ENCODE measurements at regions not wholly inside any gene's neighbourhood (a gene's known extent, or its start where the extent isn't known, plus 50 kb on each side); places are given as distances from the start of the nearest gene placed in this dataset.
"Not testable (repeated sequence)": the region's sequence is repeated elsewhere in the genome, so short reads cannot be mapped to it uniquely, and the experiment has no call there.

GRCh38 chr4:10837151-10837550 is 152.6 kb upstream of the CLNK start:
- Mint-ChIP-seq H3K36me3 (ENCODE audit: insufficient read depth, unreplicated experiment) (peaks cover 18% of the 10 kb centered on the region), H3K4me3 (ENCODE audit: unreplicated experiment) (no peak overlapping the region), H3K27ac (ENCODE audit: unreplicated experiment) (peak overlapping the region; percentile 15), H3K4me1 (ENCODE audit: low read depth, unreplicated experiment) (peaks cover 32% of the 10 kb centered on the region), H3K27me3 (ENCODE audit: insufficient read depth, unreplicated experiment) (no peaks in the 10 kb centered on the region), H3K9me3 (ENCODE audit: unreplicated experiment) (peaks cover 44% of the 10 kb centered on the region)
- ChIA-PET CTCF (no interaction called here), POLR2A (no interaction called here)
- TF ChIP-seq CTCF (IDR thresholded peaks at IDR 0.05; ENCODE audit: insufficient read depth in 1 of 2, low read depth in 1 of 2, low read length in 1 of 2, severe bottlenecking in 1 of 2, unreplicated experiment in 1 of 2): no peak
- Histone ChIP-seq H3K4me1 (peaks cover 52% of the 10 kb centered on the region), H3K27me3 (replicated peaks; ENCODE audit: control insufficient read depth, insufficient read depth, low read length) (no peaks in the 10 kb centered on the region), H3K36me3 (ENCODE audit: control insufficient read depth, insufficient read depth, low read length) (no peaks in the 10 kb centered on the region; the same call in 1 of the 2 replicates), H3K4me3 (ENCODE audit: low read depth, low read length) (no peak overlapping the region), H3K9me3 (peaks cover 20% of the 10 kb centered on the region)
- intact Hi-C loops (cut with micrococcal nuclease; ENCODE audit: unreplicated experiment): loop anchor here (1.0 to 10.0 kb wide), 2 partner anchors 11 to 588 kb away; partner anchors contain the start of gene HS3ST1
- DNase-seq: no peak
- no TSS peak for BruUV-seq (replicated peaks)

- Mint-ChIP-seq H3K27me3 (ENCODE audit: insufficient read depth, unreplicated experiment) (no peaks in the 10 kb centered on the region), H3K27ac (ENCODE audit: unreplicated experiment) (no peak overlapping the region), H3K9me3 (ENCODE audit: unreplicated experiment) (peaks cover 64% of the 10 kb centered on the region), H3K4me1 (ENCODE audit: low read depth, unreplicated experiment) (peaks cover 41% of the 10 kb centered on the region), H3K36me3 (ENCODE audit: insufficient read depth, unreplicated experiment) (peaks cover 20% of the 10 kb centered on the region), H3K4me3 (ENCODE audit: unreplicated experiment) (no peak overlapping the region)
- ChIA-PET CTCF (no interaction called here), POLR2A (no interaction called here)
- Histone ChIP-seq H3K9me3 (peaks cover 37% of the 10 kb centered on the region), H3K4me1 (peaks cover 52% of the 10 kb centered on the region), H3K4me3 (ENCODE audit: low read depth, low read length) (no peak overlapping the region), H3K27me3 (replicated peaks; ENCODE audit: control insufficient read depth, insufficient read depth, low read length) (no peaks in the 10 kb centered on the region), H3K36me3 (ENCODE audit: control insufficient read depth, insufficient read depth, low read length) (no peaks in the 10 kb centered on the region; the same call in 1 of the 2 replicates)
- no peak for DNase-seq
- no TSS peak for BruUV-seq (replicated peaks)
- no peak for TF ChIP-seq CTCF (IDR thresholded peaks at IDR 0.05; ENCODE audit: insufficient read depth in 1 of 2, low read depth in 1 of 2, low read length in 1 of 2, severe bottlenecking in 1 of 2, unreplicated experiment in 1 of 2)
- intact Hi-C loops (cut with micrococcal nuclease; ENCODE audit: unreplicated experiment): loop anchor here (5.0 to 10.0 kb wide), 2 partner anchors 211 to 592 kb away; partner anchors contain the start of gene HS3ST1
Measured at GRCh38 chr4:10832806-10833628, 148.4 kb upstream of the CLNK start.

- DNase-seq: no peak
- BruUV-seq (replicated peaks): no TSS peak
- Histone ChIP-seq H3K9me3 (peaks cover 37% of the 10 kb centered on the region), H3K4me1 (peaks cover 45% of the 10 kb centered on the region), H3K4me3 (ENCODE audit: low read depth, low read length) (no peak overlapping the region), H3K36me3 (ENCODE audit: control insufficient read depth, insufficient read depth, low read length) (no peaks in the 10 kb centered on the region; the same call in 1 of the 2 replicates), H3K27me3 (replicated peaks; ENCODE audit: control insufficient read depth, insufficient read depth, low read length) (no peaks in the 10 kb centered on the region)
- intact Hi-C loops (cut with micrococcal nuclease; ENCODE audit: unreplicated experiment): loop anchor here (5.0 to 10.0 kb wide), 2 partner anchors 210 to 593 kb away; partner anchors contain the start of gene HS3ST1
- H3K36me3 Mint-ChIP-seq (ENCODE audit: insufficient read depth, unreplicated experiment): peaks cover 16% of the 10 kb centered on the region
- H3K9me3 Mint-ChIP-seq (ENCODE audit: unreplicated experiment): peaks cover 53% of the 10 kb centered on the region
- H3K27me3 Mint-ChIP-seq (ENCODE audit: insufficient read depth, unreplicated experiment): no peaks in the 10 kb centered on the region
- ChIA-PET CTCF (no interaction called here), POLR2A (no interaction called here)
- peak overlapping the region; percentile 18 for H3K4me3 Mint-ChIP-seq (ENCODE audit: unreplicated experiment)
- TF ChIP-seq CTCF (IDR thresholded peaks at IDR 0.05; ENCODE audit: insufficient read depth in 1 of 2, low read depth in 1 of 2, low read length in 1 of 2, severe bottlenecking in 1 of 2, unreplicated experiment in 1 of 2): no peak
- peaks cover 31% of the 10 kb centered on the region for H3K4me1 Mint-ChIP-seq (ENCODE audit: low read depth, unreplicated experiment)
- no peak overlapping the region for H3K27ac Mint-ChIP-seq (ENCODE audit: unreplicated experiment)
Measured at GRCh38 chr4:10831727-10832408, 147.3 kb upstream of the CLNK start.

GRCh38 chr4:10828918-10829538 is 144.5 kb upstream of the CLNK start:
- H3K27me3 ChIP-seq (replicated peaks; ENCODE audit: control insufficient read depth, insufficient read depth, low read length); POLR2A ChIA-PET; H3K27me3 Mint-ChIP-seq (ENCODE audit: insufficient read depth, unreplicated experiment); intact Hi-C loops (cut with micrococcal nuclease; ENCODE audit: unreplicated experiment); H3K36me3 ChIP-seq (ENCODE audit: control insufficient read depth, insufficient read depth, low read length); H3K36me3 Mint-ChIP-seq (ENCODE audit: insufficient read depth, unreplicated experiment); CTCF ChIA-PET: not testable (repeated sequence)
- H3K4me1 ChIP-seq: peaks cover 19% of the 10 kb centered on the region
- peaks cover 22% of the 10 kb centered on the region; the same call in 1 of the 2 replicates for H3K9me3 ChIP-seq
- H3K27ac Mint-ChIP-seq (ENCODE audit: unreplicated experiment): peak overlapping the region; percentile 76
- H3K4me1 Mint-ChIP-seq (ENCODE audit: low read depth, unreplicated experiment): peaks cover 15% of the 10 kb centered on the region
- H3K9me3 Mint-ChIP-seq (ENCODE audit: unreplicated experiment): peaks cover 32% of the 10 kb centered on the region
- H3K4me3 Mint-ChIP-seq (ENCODE audit: unreplicated experiment): peak overlapping the region; percentile 75
- BruUV-seq (replicated peaks): TSS peak; percentile 64
- DNase-seq: peak in 1 of 2 experiments; percentile 20
- peak overlapping the region; percentile 44 for H3K4me3 ChIP-seq (ENCODE audit: low read depth, low read length)
